T-cell (primary cell): ENCODE measurements at regions not wholly inside any gene's neighbourhood (a gene's known extent, or its start where the extent isn't known, plus 50 kb on each side); places are given as distances from the start of the nearest gene placed in this dataset.
"Not testable (repeated sequence)": the region's sequence is repeated elsewhere in the genome, so short reads cannot be mapped to it uniquely, and the experiment has no call there.

Source experiments
- ATAC-seq, 4 experiments: fragments of 200-7000 bp in 3 of 4; fragments of 150-1000 bp in 1 of 4; cut with Tn5 transposase; replicated peaks in 1 of 4; 1 replicate in 3 of 4; 2 replicates in 1 of 4; pipeline ENCODE4 v1.10.0; 2021; ENCODE audit warnings: moderate library complexity in 3 of 4, mild to moderate bottlenecking in 2 of 4, moderate number of reproducible peaks in 1 of 4
- CTCF ChIA-PET, 2 donors: fragments of 300-600 bp; sonication (Branson Sonifier 250); formaldehyde crosslinking; loops; one replicate each; lab custom pipeline; 2022; ENCODE audit warnings: antibody characterized with exemption in 2 of 2; lab: Charles Lee
- POLR2A ChIA-PET, 2 donors: fragments of 300-600 bp; sonication (Branson Sonifier 250); formaldehyde crosslinking; loops; one replicate each; lab custom pipeline; 2022; ENCODE audit warnings: antibody characterized with exemption in 2 of 2; lab: Charles Lee
- DNase-seq, 35 experiments: peaks; one replicate each; pipeline versions ENCODE4 v3.0.0 to v3.0.0-alpha.2; 2013 to 2023
- H3K27ac ChIP-seq: one replicate; pipeline ENCODE4 v1.5.1; 2013; ENCODE audit warnings: low read length
- H3K27me3 ChIP-seq, 2 experiments: replicated peaks in 1 of 2; 1 replicate in 1 of 2; 2 replicates in 1 of 2; pipeline versions ENCODE4 v1.6.1 to v1.7.0; 2013; ENCODE audit warnings: low read length in 1 of 2, mixed read lengths in 1 of 2; ENCODE audit not compliant: control insufficient read depth in 2 of 2, insufficient read depth in 2 of 2; ENCODE audit errors: extremely low read depth in 1 of 2
- H3K36me3 ChIP-seq, 2 donors: 1 replicate in 1 of 2; 2 replicates in 1 of 2; pipeline versions ENCODE4 v1.6.1 to v1.7.0; 2013; ENCODE audit warnings: low read length in 1 of 2; ENCODE audit not compliant: control insufficient read depth in 2 of 2, insufficient read depth in 1 of 2; ENCODE audit errors: extremely low read depth in 1 of 2
- H3K4me1 ChIP-seq, 2 experiments: 1 replicate in 1 of 2; 2 replicates in 1 of 2; pipeline versions ENCODE4 v1.6.1 to v1.7.0; 2013; ENCODE audit warnings: low read length in 2 of 2, mixed read lengths in 1 of 2; ENCODE audit not compliant: insufficient read depth in 2 of 2, control insufficient read depth in 1 of 2; ENCODE audit errors: extremely low read depth in 1 of 2
- H3K4me3 ChIP-seq, 2 donors: 1 replicate in 1 of 2; 2 replicates in 1 of 2; pipeline versions ENCODE4 v1.5.1 to v1.7.0; 2013; ENCODE audit warnings: mild to moderate bottlenecking in 2 of 2, low read length in 1 of 2, moderate library complexity in 1 of 2; ENCODE audit not compliant: control insufficient read depth in 1 of 2; ENCODE audit errors: extremely low read depth in 1 of 2
- H3K9me3 ChIP-seq: 2 replicates; pipeline ENCODE4 v1.7.0; 2013
- H3K27ac Mint-ChIP-seq, 2 donors: one replicate each; pipeline ENCODE4 v1.8.0; 2020 to 2021; ENCODE audit warnings: mild to moderate bottlenecking in 2 of 2, mixed read lengths in 2 of 2
- H3K27me3 Mint-ChIP-seq, 2 donors: one replicate each; pipeline ENCODE4 v1.8.0; 2021 to 2022; ENCODE audit warnings: mixed read lengths in 2 of 2
- H3K36me3 Mint-ChIP-seq: one replicate; pipeline ENCODE4 v1.8.0; 2021; ENCODE audit warnings: mixed read lengths
- H3K4me1 Mint-ChIP-seq, 3 donors: one replicate each; pipeline ENCODE4 v1.8.0; 2020 to 2022; ENCODE audit warnings: mixed read lengths in 3 of 3, mild to moderate bottlenecking in 1 of 3
- H3K4me3 Mint-ChIP-seq, 3 donors: one replicate each; pipeline ENCODE4 v1.8.0; 2020 to 2022; ENCODE audit warnings: mild to moderate bottlenecking in 3 of 3, mixed read lengths in 3 of 3, moderate library complexity in 3 of 3
- H3K9me3 Mint-ChIP-seq, 3 donors: one replicate each; pipeline ENCODE4 v1.8.0; 2020 to 2022; ENCODE audit warnings: mixed read lengths in 3 of 3
- WGBS: methylation state at CpG from one replicate; pipeline ENCODE4 v1.1.5; 2013; ENCODE audit warnings: missing lambda C conversion rate; ENCODE audit not compliant: insufficient coverage; 5-methylcytosine and 5-hydroxymethylcytosine counted together

DNA sequence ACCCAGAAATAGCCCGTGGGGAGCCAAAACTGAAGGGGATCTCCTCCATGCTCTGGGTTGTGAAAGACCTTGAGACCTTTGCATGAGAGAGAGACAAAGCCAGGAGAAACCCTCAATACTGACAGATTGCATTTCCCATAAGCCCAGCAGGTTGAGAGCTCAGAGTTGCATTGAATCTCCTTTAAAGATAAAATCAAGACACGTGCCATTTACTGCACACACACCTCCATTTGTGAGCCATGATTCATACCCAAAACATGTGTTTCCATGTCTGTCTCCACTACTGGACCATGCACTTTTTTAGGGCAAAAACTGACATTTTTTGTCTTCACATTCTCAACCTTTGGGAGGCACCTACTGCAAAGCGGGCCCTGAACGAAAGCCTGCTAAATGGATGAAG, 144.0 kb upstream of the NRIP1 start:
- Histone ChIP-seq H3K36me3 (no peaks in the 10 kb centered on the region), H3K27ac (no peak overlapping the region), H3K4me3 (no peak overlapping the region), H3K9me3 (no peaks in the 10 kb centered on the region), H3K27me3 (peaks cover 0 to 4% of the 10 kb centered on the region in 2 experiments), H3K4me1 (no peaks in the 10 kb centered on the region)
- Mint-ChIP-seq H3K9me3 (no peaks in the 10 kb centered on the region), H3K36me3 (no peaks in the 10 kb centered on the region), H3K27me3 (peaks cover 4 to 6% of the 10 kb centered on the region in 2 donors), H3K4me1 (peaks cover 0 to 4% (median 0%) of the 10 kb centered on the region in 3 donors), H3K27ac (no peak overlapping the region), H3K4me3 (no peak overlapping the region)
- ATAC-seq (no peak), DNase-seq (no peak)
- CTCF ChIA-PET = no interaction called here
- POLR2A ChIA-PET = no interaction called here
- 77% methylated on average over 2 of the region's 4 CpGs for WGBS

DNA sequence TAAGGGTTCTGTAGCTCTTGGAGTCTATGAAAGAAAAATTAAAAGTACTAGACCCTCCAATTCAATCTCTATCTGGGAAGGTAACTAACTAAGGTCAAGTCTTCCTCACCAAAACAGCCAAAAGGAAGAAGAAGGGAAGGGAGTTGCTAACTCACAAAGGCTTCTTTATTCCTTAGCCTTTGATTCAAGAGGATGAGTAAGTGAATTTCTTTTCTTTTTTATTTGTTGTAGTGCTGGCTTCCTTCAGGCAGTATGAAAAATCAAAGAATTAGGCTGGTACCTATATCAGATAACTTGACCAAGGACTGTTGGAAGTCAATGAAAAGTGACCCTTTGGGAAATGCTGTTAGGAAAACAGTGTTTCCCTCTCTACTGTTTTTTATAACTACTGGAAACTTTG, 144.4 kb upstream of the NRIP1 start:
- peak overlapping the region in 1 of 2 donors; percentile 41 for H3K27ac Mint-ChIP-seq
- Histone ChIP-seq H3K27ac (no peak overlapping the region), H3K36me3 (no peaks in the 10 kb centered on the region), H3K9me3 (no peaks in the 10 kb centered on the region), H3K4me1 (no peaks in the 10 kb centered on the region), H3K27me3 (peaks cover 0 to 4% of the 10 kb centered on the region in 2 experiments), H3K4me3 (no peak overlapping the region)
- ATAC-seq = no peak
- no peak for DNase-seq
- H3K9me3 Mint-ChIP-seq = no peaks in the 10 kb centered on the region
- ChIA-PET POLR2A (no interaction called here), CTCF (no interaction called here)
- H3K36me3 Mint-ChIP-seq = no peaks in the 10 kb centered on the region
- peaks cover 0 to 4% (median 0%) of the 10 kb centered on the region in 3 donors for H3K4me1 Mint-ChIP-seq
- H3K4me3 Mint-ChIP-seq = no peak overlapping the region
- H3K27me3 Mint-ChIP-seq = peaks cover 4 to 6% of the 10 kb centered on the region in 2 donors

- H3K36me3 Mint-ChIP-seq = no peaks in the 10 kb centered on the region
- ChIA-PET POLR2A (no interaction called here), CTCF (no interaction called here)
- H3K9me3 ChIP-seq = no peaks in the 10 kb centered on the region
- H3K9me3 Mint-ChIP-seq = no peaks in the 10 kb centered on the region
- H3K27me3 Mint-ChIP-seq = peaks cover 4% of the 10 kb centered on the region in 2 donors
- H3K4me3 Mint-ChIP-seq = no peak overlapping the region
- peaks cover 0 to 4% of the 10 kb centered on the region in 2 experiments for H3K27me3 ChIP-seq
- ATAC-seq (no peak), DNase-seq (peak in 1 of 35 experiments; percentile 3)
- H3K36me3 ChIP-seq = no peaks in the 10 kb centered on the region
- H3K27ac Mint-ChIP-seq = peak overlapping the region; percentile 49 to 68
- H3K4me1 Mint-ChIP-seq = peaks cover 0 to 4% (median 0%) of the 10 kb centered on the region in 3 donors
- H3K4me1 ChIP-seq = no peaks in the 10 kb centered on the region
- H3K4me3 ChIP-seq = no peak overlapping the region
- whole genome bisulfite sequencing = 80% methylated on average over 2 of the region's 3 CpGs
- peak overlapping the region; percentile 48 for H3K27ac ChIP-seq
Observed at GRCh38 chr21:15210235-15210678, 145.5 kb upstream of the NRIP1 start.

- peaks cover 0 to 4% (median 0%) of the 10 kb centered on the region in 3 donors for H3K4me1 Mint-ChIP-seq
- ChIA-PET POLR2A (no interaction called here), CTCF (no interaction called here)
- 74% methylated on average over 4 of the region's 5 CpGs for WGBS
- DNase-seq (no peak), ATAC-seq (no peak)
- no peak overlapping the region for H3K4me3 Mint-ChIP-seq
- no peaks in the 10 kb centered on the region for H3K9me3 Mint-ChIP-seq
- H3K27me3 ChIP-seq = peaks cover 0 to 4% of the 10 kb centered on the region in 2 experiments
- H3K4me3 ChIP-seq = no peak overlapping the region
- H3K36me3 ChIP-seq = no peaks in the 10 kb centered on the region
- no peaks in the 10 kb centered on the region for H3K4me1 ChIP-seq
- no peak overlapping the region for H3K27ac ChIP-seq
- no peaks in the 10 kb centered on the region for H3K36me3 Mint-ChIP-seq
- H3K27ac Mint-ChIP-seq = peak overlapping the region in 1 of 2 donors; percentile 82
- no peaks in the 10 kb centered on the region for H3K9me3 ChIP-seq
- no peaks in the 10 kb centered on the region for H3K27me3 Mint-ChIP-seq
Observed at GRCh38 chr21:15211491-15212133, 146.8 kb upstream of the NRIP1 start.

GRCh38 chr21:15212206-15212605, 147.4 kb upstream of the NRIP1 start:
- DNase-seq = no peak
- Histone ChIP-seq H3K9me3 (no peaks in the 10 kb centered on the region), H3K27me3 (peaks cover 0 to 4% of the 10 kb centered on the region in 2 experiments), H3K4me3 (no peak overlapping the region), H3K36me3 (no peaks in the 10 kb centered on the region), H3K27ac (no peak overlapping the region), H3K4me1 (no peaks in the 10 kb centered on the region)
- POLR2A ChIA-PET = no interaction called here
- Mint-ChIP-seq H3K36me3 (no peaks in the 10 kb centered on the region), H3K4me1 (peaks cover 0 to 4% (median 0%) of the 10 kb centered on the region in 3 donors), H3K27me3 (no peaks in the 10 kb centered on the region), H3K9me3 (no peaks in the 10 kb centered on the region), H3K27ac (no peak overlapping the region), H3K4me3 (no peak overlapping the region)
- CTCF ChIA-PET = no interaction called here
- no peak for ATAC-seq
- WGBS = no CpG with 5 or more reads among the region's 2 CpGs

DNA sequence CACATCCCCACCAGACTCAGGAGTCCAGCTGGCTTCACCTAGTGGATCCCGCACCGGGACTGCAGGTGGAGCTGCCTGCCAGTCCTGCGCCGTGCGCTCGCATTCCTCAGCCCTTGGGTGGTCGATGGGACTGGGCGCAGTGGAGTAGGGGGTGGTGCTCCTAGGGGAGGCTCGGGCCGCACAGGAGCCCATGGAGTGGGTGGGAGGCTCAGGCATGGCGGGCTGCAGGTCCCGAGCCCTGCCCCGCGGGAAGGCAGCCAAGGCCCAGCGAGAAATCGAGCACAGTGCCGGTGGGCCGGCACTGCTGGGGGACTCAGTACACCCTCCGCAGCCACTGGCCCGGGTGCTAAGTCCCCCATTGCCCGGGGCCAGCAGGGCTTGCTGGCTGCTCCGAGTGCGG, 153.7 kb upstream of the NRIP1 start:
- no CpG with 5 or more reads among the region's 23 CpGs for WGBS
- H3K36me3 Mint-ChIP-seq, H3K27me3 ChIP-seq, H3K4me1 ChIP-seq, CTCF ChIA-PET, POLR2A ChIA-PET, H3K27ac Mint-ChIP-seq, H3K27me3 Mint-ChIP-seq, H3K4me1 Mint-ChIP-seq, H3K9me3 Mint-ChIP-seq, H3K27ac ChIP-seq, H3K4me3 ChIP-seq, H3K36me3 ChIP-seq, ATAC-seq, H3K4me3 Mint-ChIP-seq, H3K9me3 ChIP-seq, DNase-seq: not testable (repeated sequence)
